Medulla oblongata (tissue), 1 donor: ENCODE measurements at regions not wholly inside any gene's neighbourhood (a gene's known extent, or its start where the extent isn't known, plus 50 kb on each side); places are given as distances from the start of the nearest gene placed in this dataset.

Experiments
- DNase-seq: peaks from one replicate; pipeline ENCODE4 v3.0.0-alpha.2; 2015; ENCODE audit errors: extremely low spot score

- no peak for DNase-seq
Observed at GRCh38 chr13:104357174-104357573, 1291.0 kb upstream of the SLC10A2 start.

- no peak for DNase-seq
Observed at GRCh38 chr13:104355041-104355670, 1288.9 kb upstream of the SLC10A2 start.

DNA sequence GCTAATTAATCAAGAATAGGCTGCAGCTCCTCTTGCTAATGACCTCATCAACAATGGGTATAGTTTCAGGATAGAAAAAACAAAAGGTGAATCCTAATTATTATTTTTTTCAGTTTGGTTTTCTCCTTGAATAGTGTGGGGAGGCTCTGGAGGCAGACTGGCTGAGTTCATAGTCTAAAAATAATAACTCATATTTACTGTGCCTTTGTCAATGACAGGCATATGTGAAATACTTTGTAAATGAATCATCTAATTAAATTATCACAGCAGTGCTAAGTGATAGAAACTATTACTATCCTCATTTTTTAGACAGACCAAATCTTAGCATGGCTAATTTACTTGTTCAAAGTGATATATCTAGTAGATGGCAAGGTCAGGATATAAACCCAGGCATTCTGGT, 1261.0 kb upstream of the SLC10A2 start:
- DNase-seq, result no peak

GRCh38 chr13:104326523-104326922, 1260.3 kb upstream of the SLC10A2 start:
- DNase-seq, result no peak

GRCh38 chr13:104321756-104322155, 1255.5 kb upstream of the SLC10A2 start:
- DNase-seq, result no peak

DNA sequence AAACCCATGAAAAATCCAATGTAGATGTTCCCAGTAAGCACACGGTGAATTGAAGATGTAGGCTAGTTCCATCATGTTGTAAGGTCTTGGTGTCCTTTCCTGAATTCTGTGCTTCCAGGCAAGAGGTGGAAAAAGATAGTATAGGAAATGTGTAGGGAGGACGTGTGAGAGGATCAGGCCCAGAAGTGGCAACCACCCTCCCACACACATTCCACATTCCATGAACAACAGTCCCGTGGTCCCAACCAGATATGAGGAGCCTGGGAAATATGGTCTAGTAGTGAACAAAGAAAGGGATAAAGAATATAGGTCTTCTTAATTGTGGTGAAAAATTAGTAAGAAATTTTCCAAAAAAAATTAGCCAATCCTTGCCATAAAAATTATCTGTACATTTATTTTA, 1254.2 kb upstream of the SLC10A2 start:
- DNase-seq, result no peak

GRCh38 chr13:104318121-104318520, 1251.9 kb upstream of the SLC10A2 start:
- DNase-seq, result peak; percentile 48

DNA sequence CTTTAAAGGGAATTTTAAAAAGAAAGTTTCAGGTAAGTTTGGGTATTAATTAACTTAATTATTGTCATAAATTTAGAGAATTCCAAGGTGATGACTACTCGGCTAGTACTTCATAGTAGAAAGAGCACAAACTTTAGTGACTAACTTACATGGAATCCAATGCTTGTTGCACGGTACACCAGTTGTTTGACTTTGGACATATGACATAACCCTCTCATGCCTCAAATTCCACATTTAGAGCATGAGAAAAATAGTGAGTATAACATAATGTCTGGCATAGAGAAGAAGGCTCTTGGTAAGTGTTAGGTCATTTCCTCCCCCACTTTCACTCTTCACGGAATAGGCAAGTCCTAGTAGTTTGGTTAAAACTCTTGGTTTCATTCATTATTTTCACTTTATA, 1249.4 kb upstream of the SLC10A2 start:
- DNase-seq, result no peak

GRCh38 chr13:104314926-104315535, 1248.8 kb upstream of the SLC10A2 start:
- DNase-seq, result no peak

GRCh38 chr13:104314321-104314720, 1248.1 kb upstream of the SLC10A2 start:
- DNase-seq, result no peak

GRCh38 chr13:104310861-104311260, 1244.6 kb upstream of the SLC10A2 start:
- DNase-seq, result no peak

GRCh38 chr13:104309431-104309830, 1243.2 kb upstream of the SLC10A2 start:
- no peak for DNase-seq

GRCh38 chr13:104301171-104301975, 1235.2 kb upstream of the SLC10A2 start:
- no peak for DNase-seq

DNA sequence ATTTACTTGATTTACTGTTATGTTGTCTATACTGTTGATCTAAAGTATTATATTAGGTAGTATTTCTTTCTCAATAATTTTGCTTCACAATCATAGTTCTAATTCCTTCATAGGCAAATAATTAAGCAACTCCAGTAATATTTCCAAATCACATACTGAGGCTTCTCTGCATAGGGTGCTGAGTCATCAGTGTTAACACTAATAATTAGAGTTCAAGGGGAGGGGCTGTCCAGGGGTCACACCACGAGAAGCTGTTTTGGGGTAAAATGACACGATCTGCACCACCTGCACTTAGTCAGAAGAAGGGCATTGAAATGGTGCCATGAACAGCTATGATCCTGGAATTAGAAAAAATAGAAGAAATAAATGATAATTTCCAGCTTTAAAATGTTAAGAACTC, 1230.9 kb upstream of the SLC10A2 start:
- DNase-seq, result no peak

DNA sequence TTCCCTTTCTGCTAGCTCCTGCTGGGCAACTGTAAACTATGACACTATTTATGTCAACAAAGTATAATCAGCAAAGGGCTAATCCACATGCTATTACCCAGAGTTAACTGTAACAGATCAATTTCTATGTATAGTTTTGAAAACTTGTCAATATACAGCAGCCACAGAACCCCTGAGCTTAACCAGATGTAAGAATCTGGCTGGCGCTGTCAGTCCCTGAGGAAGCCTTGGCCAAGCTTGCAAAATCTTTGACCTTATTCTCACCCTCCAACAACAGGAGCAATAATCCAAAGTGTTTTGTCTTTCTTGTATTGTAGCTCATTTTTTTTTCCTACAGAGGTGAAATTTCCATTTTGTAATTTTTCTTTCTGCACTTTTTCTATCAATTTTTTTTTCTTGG, 1230.1 kb upstream of the SLC10A2 start:
- DNase-seq, result no peak

GRCh38 chr13:104295537-104295936, 1229.3 kb upstream of the SLC10A2 start:
- no peak for DNase-seq

DNA sequence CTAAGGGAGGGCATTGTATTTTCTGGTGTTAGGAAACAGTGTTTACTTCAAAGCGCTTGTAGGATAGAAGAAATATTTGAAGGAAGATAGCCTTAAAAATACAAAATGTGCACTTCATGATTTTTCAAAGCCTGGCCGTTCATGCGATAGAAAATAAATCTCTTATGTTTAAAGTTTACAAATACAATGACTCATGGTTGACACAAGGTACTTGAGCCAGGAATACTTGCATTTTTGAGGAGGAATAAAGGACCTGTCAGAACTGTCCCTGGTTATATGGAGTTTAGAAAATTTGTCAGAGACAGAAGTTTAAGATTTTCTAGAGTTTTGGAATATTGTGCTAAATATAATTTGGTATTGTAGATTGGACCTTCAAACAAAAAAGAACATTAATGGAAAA, 1223.2 kb upstream of the SLC10A2 start:
- no peak for DNase-seq

GRCh38 chr13:104288496-104288895, 1222.3 kb upstream of the SLC10A2 start:
- no peak for DNase-seq

DNA sequence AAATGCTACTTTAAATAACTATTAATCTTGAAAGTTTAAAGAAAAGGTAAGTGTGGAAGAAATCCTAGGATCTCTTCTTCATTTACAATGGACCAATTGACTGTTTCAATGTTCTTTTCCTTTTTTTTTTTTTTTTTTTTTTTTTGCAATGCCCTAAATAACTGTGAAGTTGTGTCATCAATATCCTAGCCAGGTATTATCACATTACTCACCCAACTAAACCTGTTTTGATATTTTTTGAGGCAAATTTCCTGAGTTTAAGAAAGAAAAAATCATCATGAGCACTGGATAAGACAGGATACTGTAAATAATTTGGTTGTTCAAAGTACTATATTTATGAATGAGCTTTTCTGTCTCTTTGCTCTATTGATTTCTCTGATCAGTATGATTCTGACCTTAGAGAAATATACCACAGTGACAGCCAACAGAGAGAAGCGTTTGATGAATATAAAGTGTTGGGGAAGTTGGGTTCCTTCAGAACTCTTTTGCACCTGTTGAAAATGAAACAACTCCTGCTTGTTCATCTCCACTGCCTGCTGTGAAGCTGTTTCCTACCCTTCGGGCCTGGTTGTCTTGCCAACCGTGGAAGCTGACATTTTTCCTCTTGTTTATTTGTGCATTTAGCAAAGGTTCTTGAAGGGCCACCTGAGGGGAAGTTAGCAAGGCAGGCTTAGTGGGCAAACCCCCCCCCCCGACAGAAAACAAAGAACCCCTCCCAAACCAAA, 1220.5 kb upstream of the SLC10A2 start:
- DNase-seq, result no peak

DNA sequence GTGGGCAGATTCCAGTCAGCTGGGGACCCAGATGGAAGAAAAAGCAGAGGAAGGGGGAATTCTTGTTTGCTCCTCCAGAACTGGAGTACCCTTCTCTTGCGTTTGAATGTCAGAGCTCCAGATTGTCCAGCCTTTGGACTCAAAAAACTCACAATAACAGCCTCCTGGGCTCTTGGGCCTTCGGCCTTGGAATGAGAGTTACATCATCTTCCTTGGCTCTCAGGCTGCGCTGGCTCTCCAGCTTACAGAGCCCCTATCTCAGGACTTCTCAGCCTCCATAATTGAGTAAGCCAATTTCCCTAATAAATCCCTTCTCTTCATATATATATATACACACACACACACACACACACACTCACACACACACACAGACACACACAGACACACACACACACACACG, 1215.7 kb upstream of the SLC10A2 start:
- DNase-seq, result no peak

GRCh38 chr13:104270731-104271130, 1204.5 kb upstream of the SLC10A2 start:
- DNase-seq, result no peak

GRCh38 chr13:104267206-104267811, 1201.1 kb upstream of the SLC10A2 start:
- no peak for DNase-seq
